ENCODE measurements at regions not wholly inside any gene's neighbourhood (a gene's known extent, or its start where the extent isn't known, plus 50 kb on each side); places are given as distances from the start of the nearest gene placed in this dataset.

DNA sequence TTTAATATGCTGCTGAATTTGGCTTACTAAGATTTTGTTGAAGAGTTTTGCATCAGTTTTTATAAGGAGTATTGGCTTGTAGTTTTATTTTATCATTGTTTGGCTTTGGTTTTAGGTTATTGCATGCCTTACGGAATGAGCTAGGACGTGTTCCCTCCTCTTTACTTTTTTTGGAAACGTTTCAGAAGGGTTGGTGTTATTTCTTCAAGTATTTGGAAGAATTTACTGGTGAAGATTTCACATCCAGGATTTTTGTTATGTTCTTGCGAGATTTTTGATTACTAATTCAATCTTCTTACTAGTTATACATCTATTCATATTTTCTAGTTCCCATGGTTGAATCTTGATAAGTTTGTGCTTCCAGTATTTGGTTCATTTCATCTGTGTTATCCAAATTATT, 823.2 kb downstream of the SLC6A15 start:
- H3K36me3 ChIP-seq (ENCODE audit: control insufficient read depth, insufficient read depth, low read length) = no peaks in the 10 kb centered on the region
- no peak overlapping the region for H3K4me3 ChIP-seq (ENCODE audit: low read depth, low read length)
- DNase-seq (ENCODE audit: low read depth) = no peak
- TF ChIP-seq, protein P1, sequence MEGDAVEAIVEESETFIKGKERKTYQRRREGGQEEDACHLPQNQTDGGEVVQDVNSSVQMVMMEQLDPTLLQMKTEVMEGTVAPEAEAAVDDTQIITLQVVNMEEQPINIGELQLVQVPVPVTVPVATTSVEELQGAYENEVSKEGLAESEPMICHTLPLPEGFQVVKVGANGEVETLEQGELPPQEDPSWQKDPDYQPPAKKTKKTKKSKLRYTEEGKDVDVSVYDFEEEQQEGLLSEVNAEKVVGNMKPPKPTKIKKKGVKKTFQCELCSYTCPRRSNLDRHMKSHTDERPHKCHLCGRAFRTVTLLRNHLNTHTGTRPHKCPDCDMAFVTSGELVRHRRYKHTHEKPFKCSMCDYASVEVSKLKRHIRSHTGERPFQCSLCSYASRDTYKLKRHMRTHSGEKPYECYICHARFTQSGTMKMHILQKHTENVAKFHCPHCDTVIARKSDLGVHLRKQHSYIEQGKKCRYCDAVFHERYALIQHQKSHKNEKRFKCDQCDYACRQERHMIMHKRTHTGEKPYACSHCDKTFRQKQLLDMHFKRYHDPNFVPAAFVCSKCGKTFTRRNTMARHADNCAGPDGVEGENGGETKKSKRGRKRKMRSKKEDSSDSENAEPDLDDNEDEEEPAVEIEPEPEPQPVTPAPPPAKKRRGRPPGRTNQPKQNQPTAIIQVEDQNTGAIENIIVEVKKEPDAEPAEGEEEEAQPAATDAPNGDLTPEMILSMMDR (IDR thresholded peaks at IDR 0.05; ENCODE audit: insufficient read depth, low read length, severe bottlenecking) = no peak
- no peaks in the 10 kb centered on the region for H3K27me3 ChIP-seq (ENCODE audit: control insufficient read depth, insufficient read depth, low read length)
- no peak for FAIRE-seq

DNA sequence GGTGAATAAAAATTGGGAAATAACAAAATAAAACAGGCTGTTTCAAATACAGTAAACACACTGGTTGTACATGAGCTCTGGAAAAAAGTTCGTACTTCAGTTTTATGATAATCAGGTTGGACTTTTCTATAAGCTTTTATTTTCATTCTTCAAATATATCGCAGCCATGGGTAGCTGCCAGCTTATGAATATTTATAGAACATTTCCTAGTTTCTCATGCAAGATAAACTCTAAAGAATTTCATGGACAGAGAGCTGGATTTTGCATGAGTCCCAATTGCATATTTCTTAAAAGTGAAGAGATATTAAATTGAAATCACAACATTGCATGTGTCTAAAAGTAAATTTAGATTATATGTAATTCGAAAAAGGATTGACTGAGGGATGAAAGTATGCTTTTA, 827.6 kb downstream of the SLC6A15 start:
- no peaks in the 10 kb centered on the region for H3K36me3 ChIP-seq (ENCODE audit: control insufficient read depth, insufficient read depth, low read length)
- no peak overlapping the region for H3K4me3 ChIP-seq (ENCODE audit: low read depth, low read length)
- TF ChIP-seq, protein P1 (IDR thresholded peaks at IDR 0.05; ENCODE audit: insufficient read depth, low read length, severe bottlenecking) = no peak
- H3K27me3 ChIP-seq (ENCODE audit: control insufficient read depth, insufficient read depth, low read length) = no peaks in the 10 kb centered on the region
- DNase-seq (ENCODE audit: low read depth) = no peak
- FAIRE-seq = no peak

DNA sequence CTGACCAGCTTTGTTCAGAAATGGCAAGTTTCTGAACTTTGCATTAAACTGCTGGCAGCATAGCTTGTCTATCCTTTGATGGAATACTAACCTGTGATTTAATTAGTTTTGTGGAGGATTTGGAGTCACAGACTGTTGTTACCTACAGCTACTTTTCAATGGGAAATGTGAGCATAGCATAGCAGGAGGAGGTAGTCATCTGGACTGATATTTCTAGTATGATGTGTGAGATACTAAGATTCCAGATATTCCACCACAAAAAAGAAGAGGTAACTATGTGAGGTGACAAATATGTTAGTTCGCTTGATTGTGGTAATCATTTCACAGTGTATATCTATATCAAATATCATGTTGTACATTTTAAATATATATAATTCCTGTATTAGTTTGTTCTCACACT, 833.0 kb downstream of the SLC6A15 start:
- Histone ChIP-seq H3K36me3 (ENCODE audit: control insufficient read depth, insufficient read depth, low read length) (no peaks in the 10 kb centered on the region), H3K4me3 (ENCODE audit: low read depth, low read length) (no peak overlapping the region), H3K27me3 (ENCODE audit: control insufficient read depth, insufficient read depth, low read length) (no peaks in the 10 kb centered on the region)
- DNase-seq (ENCODE audit: low read depth) (peak; percentile 5), FAIRE-seq (no peak)
- TF ChIP-seq, protein P1 (IDR thresholded peaks at IDR 0.05; ENCODE audit: insufficient read depth, low read length, severe bottlenecking) = no peak

DNA sequence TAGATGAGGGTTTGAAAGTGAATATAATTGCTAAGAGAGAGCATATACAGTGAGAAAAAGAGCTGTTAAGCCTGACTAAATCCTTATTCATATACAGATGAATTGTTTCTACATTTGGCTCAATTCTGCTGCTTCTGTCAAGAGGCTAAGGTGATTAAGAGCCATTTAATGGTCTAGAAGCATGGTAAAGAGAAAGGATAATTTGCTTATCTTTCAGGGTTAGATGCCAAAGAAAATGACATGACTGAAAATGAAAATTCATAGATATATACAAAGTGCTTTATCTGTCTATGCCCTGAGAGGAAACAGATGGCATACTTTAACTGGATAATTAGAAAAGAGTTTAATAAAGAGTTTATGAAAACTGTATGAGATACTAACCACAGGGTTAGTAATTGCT, 834.9 kb downstream of the SLC6A15 start:
- Histone ChIP-seq H3K27me3 (ENCODE audit: control insufficient read depth, insufficient read depth, low read length) (no peaks in the 10 kb centered on the region), H3K4me3 (ENCODE audit: low read depth, low read length) (no peak overlapping the region), H3K36me3 (ENCODE audit: control insufficient read depth, insufficient read depth, low read length) (no peaks in the 10 kb centered on the region)
- DNase-seq (ENCODE audit: low read depth) (no peak), FAIRE-seq (no peak)
- TF ChIP-seq, protein P1 (IDR thresholded peaks at IDR 0.05; ENCODE audit: insufficient read depth, low read length, severe bottlenecking) = no peak

DNA sequence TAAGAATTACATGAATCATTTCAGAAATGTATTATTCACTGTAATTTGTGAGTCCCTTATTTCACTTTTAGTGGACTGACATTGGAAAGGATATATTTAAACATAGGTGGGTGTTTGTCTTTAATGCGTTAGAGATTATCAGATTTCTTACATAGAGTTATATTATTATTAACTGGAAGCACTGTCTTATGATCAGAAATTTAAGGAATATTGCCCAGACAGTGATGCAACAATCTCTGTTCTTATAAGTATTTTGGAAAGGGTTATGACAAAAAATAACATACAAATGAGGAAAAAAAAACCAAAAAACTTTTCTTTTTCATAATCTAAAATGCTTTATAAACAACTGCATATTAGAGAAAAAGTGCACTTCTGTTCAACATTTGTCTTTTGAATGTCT, 836.6 kb downstream of the SLC6A15 start:
- TF ChIP-seq, protein P1 (IDR thresholded peaks at IDR 0.05; ENCODE audit: insufficient read depth, low read length, severe bottlenecking) = no peak
- Histone ChIP-seq H3K36me3 (ENCODE audit: control insufficient read depth, insufficient read depth, low read length) (no peaks in the 10 kb centered on the region), H3K4me3 (ENCODE audit: low read depth, low read length) (no peak overlapping the region), H3K27me3 (ENCODE audit: control insufficient read depth, insufficient read depth, low read length) (no peaks in the 10 kb centered on the region)
- DNase-seq (ENCODE audit: low read depth) = no peak
- no peak for FAIRE-seq

DNA sequence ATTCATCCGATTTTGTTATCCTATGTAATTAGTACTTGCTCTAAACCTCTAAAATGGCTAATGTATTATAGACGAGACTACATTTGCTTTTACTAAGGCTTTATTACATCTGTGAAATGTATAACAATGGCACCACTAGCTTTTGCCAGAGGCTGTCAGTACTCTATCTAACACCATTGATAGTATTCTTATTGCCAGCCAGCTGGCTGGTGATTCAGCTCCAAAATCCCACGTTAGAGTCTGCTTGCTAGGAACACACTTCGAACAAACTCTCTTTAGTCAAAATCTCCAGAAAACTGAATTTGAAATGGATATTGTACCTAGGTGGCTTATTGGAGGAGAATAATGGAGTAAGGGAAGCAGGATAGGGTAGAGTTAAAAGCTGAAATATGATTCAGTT, 839.2 kb downstream of the SLC6A15 start:
- H3K27me3 ChIP-seq (ENCODE audit: control insufficient read depth, insufficient read depth, low read length) = no peaks in the 10 kb centered on the region
- H3K36me3 ChIP-seq (ENCODE audit: control insufficient read depth, insufficient read depth, low read length) = no peaks in the 10 kb centered on the region
- FAIRE-seq (no peak), DNase-seq (ENCODE audit: low read depth) (no peak)
- no peak overlapping the region for H3K4me3 ChIP-seq (ENCODE audit: low read depth, low read length)
- TF ChIP-seq, protein P1 (IDR thresholded peaks at IDR 0.05; ENCODE audit: insufficient read depth, low read length, severe bottlenecking) = no peak

Measured in bronchial epithelial cell (primary cell).